Choroid plexus epithelial cell (primary cell): ENCODE measurements at regions not wholly inside any gene's neighbourhood (a gene's known extent, or its start where the extent isn't known, plus 50 kb on each side); places are given as distances from the start of the nearest gene placed in this dataset.

ENCODE experiments used
- DNase-seq: peaks from one replicate; pipeline ENCODE4 v3.0.0-alpha.2; 2010; ENCODE audit warnings: low read depth
- H3K4me3 ChIP-seq: 2 replicates; pipeline ENCODE4 v1.5.1; 2011; ENCODE audit warnings: low read depth, mild to moderate bottlenecking, control low read depth, low read length, moderate library complexity
- CTCF ChIP-seq: conservative IDR thresholded peaks from 2 replicates; pipeline ENCODE4 v1.5.1; 2011; ENCODE audit warnings: low read depth, mild to moderate bottlenecking, control low read depth, inconsistent platforms, low read length, moderate library complexity

- no peak for DNase-seq
- no peak overlapping the region for H3K4me3 ChIP-seq
- no peak for TF ChIP-seq CTCF
These were observed 362.7 kb downstream of the PRDM2 start for GRCh38 chr1:14062669-14063068.

GRCh38 chr1:14064649-14065442, 364.9 kb downstream of the PRDM2 start:
- no peak for DNase-seq
- TF ChIP-seq CTCF, result no peak
- no peak overlapping the region for H3K4me3 ChIP-seq

GRCh38 chr1:14065486-14065885, 365.5 kb downstream of the PRDM2 start:
- H3K4me3 ChIP-seq, result no peak overlapping the region
- no peak for TF ChIP-seq CTCF
- no peak for DNase-seq

- TF ChIP-seq CTCF, result no peak
- DNase-seq, result no peak
- no peak overlapping the region for H3K4me3 ChIP-seq
These were observed 367.0 kb downstream of the PRDM2 start for GRCh38 chr1:14067036-14067435.

- no peak for DNase-seq
- no peak overlapping the region for H3K4me3 ChIP-seq
These were observed 367.7 kb downstream of the PRDM2 start for GRCh38 chr1:14067711-14068110.

GRCh38 chr1:14071581-14071980, 371.6 kb downstream of the PRDM2 start:
- H3K4me3 ChIP-seq, result no peak overlapping the region
- TF ChIP-seq CTCF, result no peak
- no peak for DNase-seq

More at GRCh38 chr1:14067711-14068110, 367.7 kb downstream of the PRDM2 start:
- TF ChIP-seq CTCF, result no peak

- H3K4me3 ChIP-seq, result no peak overlapping the region
- no peak for DNase-seq
- no peak for TF ChIP-seq CTCF
These were observed 380.7 kb downstream of the PRDM2 start for GRCh38 chr1:14080653-14081052.
